NCI-H1436 (cell line): ENCODE measurements at regions not wholly inside any gene's neighbourhood (a gene's known extent, or its start where the extent isn't known, plus 50 kb on each side); places are given as distances from the start of the nearest gene placed in this dataset.

Source experiments
- DNase-seq: peaks from one replicate; lab custom pipeline; 2025; lab: John Stamatoyannopoulos, UW

- DNase-seq = no peak
Measured at GRCh38 chr5:133738271-133738670, 125.9 kb upstream of the FSTL4 start.

DNA sequence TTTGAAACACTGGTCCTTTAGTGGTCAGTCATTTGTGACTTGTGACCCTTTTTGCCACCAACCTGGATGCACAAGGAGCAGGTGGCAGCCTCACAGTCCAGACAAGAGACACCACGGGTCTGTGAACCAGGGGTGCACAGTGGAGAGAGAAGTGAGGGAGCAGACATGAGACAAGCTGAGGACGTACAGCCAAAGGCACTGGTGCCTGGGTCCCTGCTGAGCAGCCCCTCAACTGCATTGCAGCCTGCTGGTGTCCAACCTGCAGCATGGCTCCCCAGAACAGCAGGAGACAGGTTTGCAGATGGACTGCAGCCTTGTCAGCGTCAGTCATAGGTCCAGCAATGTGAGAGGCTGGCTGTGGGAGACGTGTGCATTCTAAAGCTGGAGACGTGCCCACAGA lies 124.2 kb upstream of the FSTL4 start:
- DNase-seq = no peak

DNA sequence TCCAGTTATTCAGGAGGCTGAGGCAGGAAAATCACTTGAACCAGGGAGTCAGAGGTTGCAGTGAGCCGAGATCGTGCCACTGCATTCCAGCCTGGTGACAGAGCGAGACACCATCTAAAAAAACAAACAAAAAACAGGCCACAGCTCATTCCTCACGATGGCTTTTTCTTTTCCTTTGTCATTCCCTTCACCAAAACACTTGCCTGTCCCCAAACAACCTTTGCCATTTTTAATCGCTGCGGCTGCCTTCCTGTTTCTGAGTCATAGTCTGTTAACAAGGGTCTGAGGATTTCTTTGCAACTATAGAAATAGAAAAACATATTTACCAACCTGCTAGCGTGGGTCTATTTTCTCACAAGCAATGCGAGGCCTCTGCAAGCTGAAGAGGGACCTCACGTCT lies 123.0 kb upstream of the FSTL4 start:
- no peak for DNase-seq

DNA sequence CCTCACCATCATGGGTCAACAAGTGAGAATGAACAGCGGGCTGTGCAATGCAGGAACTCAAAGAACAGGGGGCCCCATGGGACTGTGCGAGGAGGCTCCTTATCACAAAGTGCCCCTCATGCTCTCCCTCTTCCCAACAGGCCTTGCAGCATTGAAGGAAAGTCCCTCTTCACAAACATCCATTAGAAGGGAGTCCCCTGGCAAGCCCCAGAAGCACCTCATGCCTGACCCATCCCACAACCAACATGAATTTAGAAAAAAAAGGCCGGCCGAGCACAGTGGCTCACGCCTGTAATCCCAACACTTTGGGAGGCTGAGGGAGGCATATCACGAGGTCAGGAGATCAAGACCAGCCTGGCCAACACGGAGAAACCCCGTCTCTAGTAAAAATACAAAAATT lies 122.6 kb upstream of the FSTL4 start:
- no peak for DNase-seq

DNA sequence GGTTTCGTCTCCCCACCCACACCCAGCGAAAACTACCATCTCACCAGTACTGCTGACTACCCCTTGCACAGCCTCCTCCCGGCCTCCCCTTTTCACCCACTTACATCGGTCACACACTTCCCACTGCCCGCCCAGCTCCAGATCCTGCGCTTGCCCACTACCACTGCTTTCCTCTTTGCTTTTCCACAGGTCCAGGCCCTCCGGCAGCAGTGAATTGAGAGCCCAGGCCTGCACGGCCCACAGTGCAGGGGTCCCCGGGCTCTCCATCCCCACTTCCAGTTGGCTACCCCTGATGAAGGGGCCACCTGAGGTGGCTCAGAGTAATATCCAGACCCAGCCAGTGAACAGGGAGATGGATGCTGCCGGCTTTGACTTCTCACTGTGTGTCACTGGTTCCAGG lies 120.2 kb upstream of the FSTL4 start:
- no peak for DNase-seq

DNA sequence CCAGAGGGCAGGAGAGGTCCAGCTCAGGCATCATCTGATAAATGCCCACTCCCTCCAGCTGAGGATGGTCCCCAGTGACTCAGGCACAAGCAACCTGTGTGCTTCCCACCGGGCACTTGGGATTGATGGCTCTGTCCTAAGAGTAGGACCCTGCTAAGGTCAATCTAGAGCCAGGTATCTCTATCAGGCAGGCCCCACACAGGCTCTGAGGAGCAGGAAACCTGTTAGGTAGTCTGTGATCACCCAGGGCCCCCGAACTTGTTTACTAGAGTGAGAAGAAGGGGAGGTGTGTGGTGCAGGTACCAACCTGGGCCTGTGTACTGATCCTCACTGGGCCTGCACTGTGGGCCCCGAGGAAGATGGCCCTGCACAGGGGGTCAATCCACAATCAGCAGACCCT lies 119.6 kb upstream of the FSTL4 start:
- no peak for DNase-seq

- no peak for DNase-seq
Measured at GRCh38 chr5:133730866-133731265, 118.5 kb upstream of the FSTL4 start.

DNA sequence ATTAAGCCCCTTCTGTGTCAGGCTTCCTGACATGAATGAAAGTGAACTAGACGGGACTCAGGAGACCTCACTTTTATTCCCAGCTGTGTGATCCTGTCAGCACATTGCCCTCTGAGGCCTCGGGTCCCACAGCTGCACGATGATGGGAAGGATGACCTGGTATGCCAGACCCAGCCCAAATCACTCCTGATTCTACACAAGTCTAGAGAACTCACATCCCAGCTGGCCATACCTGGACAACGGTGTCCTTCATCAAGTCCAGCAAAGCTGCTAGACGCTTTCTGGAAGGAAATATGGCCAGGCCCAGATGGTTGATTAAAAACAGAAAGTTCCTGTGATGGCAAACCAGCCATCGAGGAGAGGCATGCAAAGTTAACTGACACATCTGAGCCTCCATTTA lies 118.0 kb upstream of the FSTL4 start:
- DNase-seq = no peak

- DNase-seq = no peak
Measured at GRCh38 chr5:133729800-133730199, 117.5 kb upstream of the FSTL4 start.

DNA sequence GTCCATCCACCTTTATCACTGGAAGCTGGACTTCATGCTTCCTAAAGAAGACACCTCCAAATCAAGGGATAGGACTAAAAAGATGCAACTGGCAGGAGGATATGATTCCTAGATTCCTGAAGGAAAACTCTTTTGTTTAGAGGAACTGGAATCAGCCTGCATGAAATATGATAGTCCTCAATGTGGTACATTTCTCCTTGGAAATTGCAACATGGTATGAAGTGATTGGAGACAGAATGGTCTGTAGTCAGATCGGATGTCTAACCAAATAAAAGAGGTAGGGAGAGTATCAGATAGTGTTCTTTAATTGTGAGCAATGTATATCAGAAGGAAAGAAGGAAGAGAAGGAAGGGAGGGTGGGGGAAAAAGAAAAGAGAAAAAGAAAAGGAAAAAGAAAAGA lies 116.1 kb upstream of the FSTL4 start:
- no peak for DNase-seq

DNA sequence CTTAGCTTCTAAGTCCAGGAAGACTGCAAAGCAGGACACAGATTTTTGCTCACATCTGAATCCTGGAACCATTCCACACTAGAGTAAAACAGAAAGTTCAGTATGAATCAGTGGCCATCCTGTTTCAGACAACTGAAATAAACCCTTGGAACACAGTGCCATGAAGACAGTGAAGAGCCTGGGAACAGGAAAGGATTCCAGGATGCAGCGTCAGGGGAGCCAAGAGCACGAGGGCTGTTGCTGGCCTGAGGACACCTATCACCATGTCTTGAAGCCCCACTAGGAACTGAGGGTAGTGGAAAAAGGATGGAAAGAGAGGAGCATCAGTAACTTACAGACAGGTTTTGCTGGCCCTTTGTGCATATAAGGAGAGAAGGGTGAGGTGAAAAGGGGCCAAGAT lies 115.3 kb upstream of the FSTL4 start:
- DNase-seq = no peak

- DNase-seq = no peak
Measured at GRCh38 chr5:133723651-133724366, 111.5 kb upstream of the FSTL4 start.

DNA sequence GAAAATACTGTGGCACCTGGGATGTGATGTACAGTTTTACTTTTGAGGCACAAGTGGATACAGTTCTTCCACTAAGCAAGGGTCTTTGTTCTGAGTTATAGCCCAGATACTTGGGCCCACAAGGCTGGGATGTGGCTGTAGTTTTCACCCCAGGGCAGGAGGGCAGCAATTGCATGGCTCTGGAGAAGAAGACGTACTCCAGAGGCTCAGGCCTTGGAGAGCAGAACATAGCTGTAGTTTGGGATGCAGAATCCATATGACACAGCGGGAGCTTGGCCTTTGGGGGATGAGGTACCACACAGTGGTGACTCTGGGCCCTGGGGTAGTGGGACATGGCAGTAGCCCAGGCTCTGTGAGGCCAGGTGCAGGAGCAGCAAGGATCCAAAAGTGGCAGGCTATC lies 110.8 kb upstream of the FSTL4 start:
- DNase-seq = no peak

GRCh38 chr5:133721365-133721764 lies 109.0 kb upstream of the FSTL4 start:
- DNase-seq = no peak

DNA sequence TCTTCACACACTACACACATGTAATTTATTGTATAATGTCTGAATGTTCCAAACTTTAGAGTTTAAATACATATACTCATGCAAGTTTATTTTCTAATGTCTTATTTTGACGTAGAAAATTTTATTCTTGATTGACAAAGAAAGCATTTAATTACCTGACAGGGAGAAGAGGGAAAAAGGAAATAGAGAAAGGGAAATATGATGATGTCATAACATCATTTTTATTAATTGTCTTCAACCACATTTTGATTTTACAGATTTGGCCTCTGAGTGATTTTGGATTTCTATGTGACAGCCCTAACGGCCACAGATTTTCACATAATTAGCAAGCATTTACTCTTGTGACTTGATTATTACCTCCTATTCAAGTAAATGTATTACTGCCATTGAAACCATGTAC lies 106.1 kb upstream of the FSTL4 start:
- no peak for DNase-seq

DNA sequence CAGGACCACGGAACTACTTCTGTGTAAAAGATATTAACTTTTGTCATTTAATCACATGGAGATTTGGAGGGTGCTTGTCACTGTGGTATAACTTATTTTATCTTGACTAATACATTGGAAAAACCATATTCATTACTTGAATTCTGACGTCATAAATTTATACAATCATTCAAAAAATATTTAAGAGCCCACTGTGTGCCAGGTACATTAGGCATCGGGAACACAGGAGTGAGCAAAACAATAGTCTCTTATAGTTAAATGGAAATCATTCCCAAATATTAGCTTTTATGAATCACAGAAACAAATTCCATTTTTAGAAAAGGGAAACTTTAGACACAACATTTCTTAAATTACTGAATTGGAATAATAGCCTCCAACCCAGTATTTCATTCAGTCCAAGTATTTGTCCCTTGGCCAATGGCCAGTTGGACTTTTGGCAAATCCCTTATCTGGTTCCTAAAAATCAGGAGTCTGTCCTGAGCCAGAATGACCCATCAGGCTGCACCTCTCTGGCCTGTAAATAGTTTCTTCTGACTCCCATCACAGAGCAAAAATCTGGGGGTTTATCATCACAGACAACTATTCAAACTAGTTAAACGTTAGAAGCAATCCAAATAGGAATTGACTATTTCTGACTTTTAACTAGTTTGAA lies 104.3 kb upstream of the FSTL4 start:
- DNase-seq = no peak

DNA sequence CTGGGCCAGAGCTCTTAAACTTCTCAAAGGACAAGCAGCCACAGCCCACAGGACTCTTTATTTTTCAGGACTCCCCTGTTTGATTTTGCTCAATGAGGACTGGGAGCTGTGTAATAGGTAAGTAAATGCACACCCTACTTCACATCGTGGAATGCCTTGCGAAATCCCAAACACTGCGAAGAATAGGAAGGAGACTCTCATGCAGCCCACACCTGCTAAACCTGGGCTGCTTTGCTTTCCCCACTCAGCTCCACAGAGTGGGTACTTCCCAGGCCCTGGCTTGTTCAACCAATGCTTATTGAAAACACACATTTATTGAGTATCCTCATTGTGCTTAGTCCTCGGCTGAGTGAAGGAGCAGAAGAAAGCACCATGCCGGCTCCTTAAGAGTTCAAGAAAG lies 103.3 kb upstream of the FSTL4 start:
- DNase-seq = no peak

DNA sequence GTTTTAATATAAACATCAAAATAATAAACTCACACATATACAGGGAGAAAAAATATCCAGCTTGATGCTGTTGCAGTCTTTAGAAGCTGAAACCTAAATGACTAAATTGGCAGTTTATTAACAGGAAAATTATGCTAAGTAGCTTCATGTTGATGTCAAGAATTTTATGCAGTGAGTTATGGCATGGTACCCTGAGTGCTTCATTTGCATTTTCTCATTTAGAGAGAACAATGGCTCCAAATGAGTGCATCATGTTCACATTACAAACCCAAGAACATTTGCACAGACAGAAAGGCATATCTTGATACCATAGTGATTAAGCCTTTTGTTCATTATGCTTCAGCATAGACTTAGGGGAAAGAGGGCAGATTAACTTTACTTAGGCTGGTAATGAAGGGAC lies 102.9 kb upstream of the FSTL4 start:
- no peak for DNase-seq

- no peak for DNase-seq
Measured at GRCh38 chr5:133714161-133714915, 102.0 kb upstream of the FSTL4 start.

GRCh38 chr5:133713751-133714150 lies 101.4 kb upstream of the FSTL4 start:
- no peak for DNase-seq

- no peak for DNase-seq
Measured at GRCh38 chr5:133713209-133713608, 100.9 kb upstream of the FSTL4 start.

DNA sequence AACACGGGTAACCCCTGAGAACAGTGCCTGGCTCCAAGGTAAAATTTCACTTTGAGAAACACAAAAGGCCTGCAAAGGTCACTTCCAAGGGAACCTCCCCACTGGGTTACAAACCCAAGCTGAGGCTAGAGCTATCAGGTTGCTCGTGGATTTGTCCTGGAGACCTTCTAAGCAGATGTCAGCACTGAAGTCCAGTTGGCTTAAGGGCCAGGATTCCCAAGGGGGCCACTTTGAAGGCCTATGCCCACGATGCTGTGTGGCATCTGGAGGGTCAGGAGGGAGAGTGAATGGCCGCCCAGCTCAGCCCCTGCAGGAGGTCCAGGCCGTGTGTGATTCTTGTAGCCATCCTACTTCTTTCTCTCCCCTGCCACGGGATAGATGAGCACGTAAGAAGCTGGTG lies 100.2 kb upstream of the FSTL4 start:
- no peak for DNase-seq

GRCh38 chr5:133709209-133709725 lies 96.9 kb upstream of the FSTL4 start:
- no peak for DNase-seq
